Gastrocnemius medialis (tissue), 4 donors: ENCODE measurements at regions not wholly inside any gene's neighbourhood (a gene's known extent, or its start where the extent isn't known, plus 50 kb on each side); places are given as distances from the start of the nearest gene placed in this dataset.

Experiments
- ATAC-seq, 2 donors: fragments of 150-250 bp; one replicate each; pipeline ENCODE4 v1.9.1; 2016
- DNase-seq, 2 donors: peaks; one replicate each; pipeline ENCODE4 v3.0.0-alpha.2; 2019
- H3K27ac ChIP-seq, 4 donors: fragments of 200-600 bp; sonication (generic); 1 replicate in 1 of 4; 2 replicates in 3 of 4; pipeline ENCODE4 v1.5.1; 2016 to 2018; ENCODE audit warnings: mild to moderate bottlenecking in 2 of 4, moderate library complexity in 1 of 4
- H3K27me3 ChIP-seq, 3 donors: fragments of 200-600 bp; sonication (generic) in 2 of 3; 1 replicate in 1 of 3; 2 replicates in 2 of 3; pipeline versions ENCODE4 v1.5.1 to v1.6.0; 2016 to 2019; ENCODE audit warnings: mild to moderate bottlenecking in 1 of 3, moderate library complexity in 1 of 3
- H3K36me3 ChIP-seq, 2 donors: fragments of 200-600 bp; sonication (generic) in 1 of 2; one replicate each; pipeline ENCODE4 v1.5.1; 2017 to 2018
- H3K4me1 ChIP-seq, 2 donors: fragments of 200-600 bp; sonication (generic) in 1 of 2; one replicate each; pipeline ENCODE4 v1.5.1; 2016 to 2017; ENCODE audit warnings: mild to moderate bottlenecking in 2 of 2
- H3K4me3 ChIP-seq, 4 donors: fragments of 200-600 bp; sonication (generic) in 3 of 4; 1 replicate in 1 of 4; 2 replicates in 3 of 4; pipeline ENCODE4 v1.5.1; 2016 to 2019; ENCODE audit warnings: mild to moderate bottlenecking in 2 of 4
- H3K9me3 ChIP-seq, 3 donors: fragments of 200-600 bp; sonication (generic) in 2 of 3; 1 replicate in 1 of 3; 2 replicates in 2 of 3; pipeline ENCODE4 v1.5.1; 2016 to 2019
- POLR2A ChIP-seq, 2 donors: fragments of 450-650 bp; IDR thresholded peaks; one replicate each; pipeline ENCODE4 v1.6.1; 2017; ENCODE audit warnings: antibody characterized with exemption in 2 of 2, mild to moderate bottlenecking in 2 of 2, moderate library complexity in 2 of 2
- in situ Hi-C, 4 donors: fragments of 200-750 bp; cut with MboI; loops; one replicate each; pipeline versions ENCODE4 v1.15.0 to v1.8.0; 2017; ENCODE audit warnings: low sequenced_read_pairs in 4 of 4
- intact Hi-C: fragments of 100-400 bp; cut with DNase I; formaldehyde crosslinking; loops from one replicate; pipeline ENCODE4 v1.15.1; 2023; ENCODE audit warnings: low total_unique reads
- TF ChIP-seq, protein P1 (sequence below), 5 experiments: fragments of 450-650 bp in 3 of 5; fragments of 200-600 bp in 2 of 5; sonication (generic) in 2 of 5; IDR thresholded peaks in 4 of 5; conservative IDR thresholded peaks in 1 of 5; 1 replicate in 4 of 5; 2 replicates in 1 of 5; pipeline ENCODE4 v1.5.1; 2016 to 2019; ENCODE audit warnings: antibody characterized with exemption in 5 of 5, mild to moderate bottlenecking in 3 of 5, moderate library complexity in 3 of 5

- intact Hi-C loops (no loop called here), in situ Hi-C loops (no loop called here)
- Histone ChIP-seq H3K36me3 (no peaks in the 10 kb centered on the region), H3K4me3 (no peak overlapping the region), H3K27ac (no peak overlapping the region), H3K4me1 (no peaks in the 10 kb centered on the region), H3K9me3 (no peaks in the 10 kb centered on the region), H3K27me3 (no peaks in the 10 kb centered on the region)
- ATAC-seq (no peak), DNase-seq (no peak)
- TF ChIP-seq POLR2A (IDR thresholded peaks at IDR 0.05): no peak
- TF ChIP-seq, protein P1, sequence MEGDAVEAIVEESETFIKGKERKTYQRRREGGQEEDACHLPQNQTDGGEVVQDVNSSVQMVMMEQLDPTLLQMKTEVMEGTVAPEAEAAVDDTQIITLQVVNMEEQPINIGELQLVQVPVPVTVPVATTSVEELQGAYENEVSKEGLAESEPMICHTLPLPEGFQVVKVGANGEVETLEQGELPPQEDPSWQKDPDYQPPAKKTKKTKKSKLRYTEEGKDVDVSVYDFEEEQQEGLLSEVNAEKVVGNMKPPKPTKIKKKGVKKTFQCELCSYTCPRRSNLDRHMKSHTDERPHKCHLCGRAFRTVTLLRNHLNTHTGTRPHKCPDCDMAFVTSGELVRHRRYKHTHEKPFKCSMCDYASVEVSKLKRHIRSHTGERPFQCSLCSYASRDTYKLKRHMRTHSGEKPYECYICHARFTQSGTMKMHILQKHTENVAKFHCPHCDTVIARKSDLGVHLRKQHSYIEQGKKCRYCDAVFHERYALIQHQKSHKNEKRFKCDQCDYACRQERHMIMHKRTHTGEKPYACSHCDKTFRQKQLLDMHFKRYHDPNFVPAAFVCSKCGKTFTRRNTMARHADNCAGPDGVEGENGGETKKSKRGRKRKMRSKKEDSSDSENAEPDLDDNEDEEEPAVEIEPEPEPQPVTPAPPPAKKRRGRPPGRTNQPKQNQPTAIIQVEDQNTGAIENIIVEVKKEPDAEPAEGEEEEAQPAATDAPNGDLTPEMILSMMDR (IDR thresholded peaks at IDR 0.05 in 4 of 5, conservative IDR thresholded peaks at IDR 0.05 in 1 of 5): no peak
Measured at GRCh38 chr3:973340-973739, 119.5 kb upstream of the CNTN6 start.

GRCh38 chr3:976006-976405 lies 116.8 kb upstream of the CNTN6 start:
- in situ Hi-C loops (no loop called here), intact Hi-C loops (no loop called here)
- Histone ChIP-seq H3K36me3 (no peaks in the 10 kb centered on the region), H3K27me3 (no peaks in the 10 kb centered on the region), H3K9me3 (no peaks in the 10 kb centered on the region), H3K4me3 (no peak overlapping the region), H3K4me1 (no peaks in the 10 kb centered on the region), H3K27ac (no peak overlapping the region)
- no peak for TF ChIP-seq POLR2A (IDR thresholded peaks at IDR 0.05)
- TF ChIP-seq, protein P1 (IDR thresholded peaks at IDR 0.05 in 4 of 5, conservative IDR thresholded peaks at IDR 0.05 in 1 of 5): no peak
- ATAC-seq: no peak
- DNase-seq: no peak

DNA sequence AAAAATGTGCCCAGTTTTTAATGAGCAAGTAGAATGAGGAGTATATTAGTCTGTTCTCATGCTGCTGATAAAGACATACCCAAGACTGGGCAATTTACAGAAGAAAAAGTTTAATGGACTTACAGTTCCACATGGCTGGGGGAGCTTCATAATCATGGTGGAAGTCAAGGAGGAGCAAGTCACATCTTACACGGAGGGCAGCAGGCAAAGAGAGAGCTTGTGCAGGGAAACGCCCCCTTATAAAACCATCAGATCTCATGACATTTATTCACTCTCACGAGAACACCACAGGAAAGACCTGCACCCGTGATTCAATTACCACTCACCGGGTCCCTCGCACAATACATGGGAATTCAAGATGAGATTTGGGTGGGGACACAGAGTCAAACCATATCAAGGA lies 111.7 kb upstream of the CNTN6 start:
- TF ChIP-seq, protein P1 (IDR thresholded peaks at IDR 0.05 in 4 of 5, conservative IDR thresholded peaks at IDR 0.05 in 1 of 5): no peak
- no peak for TF ChIP-seq POLR2A (IDR thresholded peaks at IDR 0.05)
- Histone ChIP-seq H3K4me3 (no peak overlapping the region), H3K27ac (no peak overlapping the region), H3K27me3 (no peaks in the 10 kb centered on the region), H3K9me3 (no peaks in the 10 kb centered on the region), H3K36me3 (no peaks in the 10 kb centered on the region), H3K4me1 (no peaks in the 10 kb centered on the region)
- intact Hi-C loops: no loop called here
- DNase-seq: no peak
- in situ Hi-C loops: no loop called here
- ATAC-seq: no peak

GRCh38 chr3:988785-989184 lies 104.0 kb upstream of the CNTN6 start:
- no peak for DNase-seq
- Histone ChIP-seq H3K36me3 (no peaks in the 10 kb centered on the region), H3K9me3 (no peaks in the 10 kb centered on the region), H3K27ac (no peak overlapping the region), H3K4me1 (no peaks in the 10 kb centered on the region), H3K4me3 (no peak overlapping the region), H3K27me3 (no peaks in the 10 kb centered on the region)
- intact Hi-C loops: no loop called here
- no peak for ATAC-seq
- TF ChIP-seq POLR2A (IDR thresholded peaks at IDR 0.05): no peak
- TF ChIP-seq, protein P1 (IDR thresholded peaks at IDR 0.05 in 4 of 5, conservative IDR thresholded peaks at IDR 0.05 in 1 of 5): no peak
- in situ Hi-C loops: no loop called here

GRCh38 chr3:992871-993270 lies 100.0 kb upstream of the CNTN6 start:
- in situ Hi-C loops (no loop called here), intact Hi-C loops (no loop called here)
- Histone ChIP-seq H3K4me3 (no peak overlapping the region), H3K4me1 (no peaks in the 10 kb centered on the region), H3K36me3 (no peaks in the 10 kb centered on the region), H3K27ac (no peak overlapping the region), H3K9me3 (no peaks in the 10 kb centered on the region), H3K27me3 (no peaks in the 10 kb centered on the region)
- ATAC-seq (no peak), DNase-seq (no peak)
- TF ChIP-seq POLR2A (IDR thresholded peaks at IDR 0.05): no peak
- TF ChIP-seq, protein P1 (IDR thresholded peaks at IDR 0.05 in 4 of 5, conservative IDR thresholded peaks at IDR 0.05 in 1 of 5): no peak
